ENCODE measurements at regions not wholly inside any gene's neighbourhood (a gene's known extent, or its start where the extent isn't known, plus 50 kb on each side); places are given as distances from the start of the nearest gene placed in this dataset.
"Not testable (repeated sequence)": the region's sequence is repeated elsewhere in the genome, so short reads cannot be mapped to it uniquely, and the experiment has no call there.

DNA sequence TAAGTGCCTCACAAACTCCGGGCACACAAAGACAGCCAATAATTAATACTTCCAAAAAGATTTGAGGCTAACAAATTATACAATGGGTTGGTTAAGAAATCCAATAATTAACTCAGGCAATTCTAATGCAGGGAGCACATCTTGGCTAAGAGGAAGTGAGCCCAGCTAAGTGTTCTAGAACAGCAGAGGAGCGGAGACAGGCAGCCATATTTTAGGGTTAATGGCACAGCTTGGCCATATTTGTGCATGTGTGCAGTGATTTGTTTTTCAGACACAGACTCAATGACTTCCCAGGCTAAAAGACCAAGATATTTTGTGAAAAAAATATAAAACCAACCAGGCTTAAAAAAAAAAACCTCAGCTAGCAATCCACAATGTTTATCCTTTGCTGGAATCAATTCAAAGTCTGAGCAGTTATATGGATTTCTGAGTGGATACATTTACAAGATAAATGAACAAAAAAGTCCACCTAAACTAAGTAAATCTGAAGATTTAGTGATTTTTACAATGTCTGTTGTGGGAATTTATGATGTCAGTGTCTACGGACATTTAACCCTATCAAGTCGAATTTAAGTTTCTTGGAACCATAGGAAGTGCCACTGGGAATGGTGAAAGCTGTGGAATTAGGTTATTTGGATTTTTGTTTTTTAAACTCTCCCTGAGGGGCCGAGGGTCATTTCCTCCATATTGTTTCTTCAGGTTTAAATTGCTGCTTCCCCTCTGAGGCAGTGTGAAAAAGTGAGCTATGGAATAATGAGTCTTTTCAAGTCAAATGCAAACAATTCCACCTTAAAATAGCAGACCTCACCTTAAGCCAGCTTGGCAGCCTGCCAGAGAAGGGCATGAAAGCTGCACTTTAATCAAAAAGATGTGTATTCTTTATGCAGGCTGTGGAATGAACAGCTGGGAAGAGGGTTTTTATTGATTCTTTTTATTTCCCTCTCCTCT is 413.7 kb upstream of the TBL1XR1 start:
- H3K4me1 Mint-ChIP-seq, result peaks cover 16% of the 10 kb centered on the region
- ATAC-seq (no peak), DNase-seq (no peak)
- H3K9me3 Mint-ChIP-seq, result no peaks in the 10 kb centered on the region
- H3K27ac Mint-ChIP-seq, result no peak overlapping the region
- no peaks in the 10 kb centered on the region for H3K27me3 Mint-ChIP-seq
- H3K4me3 Mint-ChIP-seq, result no peak overlapping the region
- H3K36me3 Mint-ChIP-seq (ENCODE audit: low read depth), result peaks cover 2% of the 10 kb centered on the region

DNA sequence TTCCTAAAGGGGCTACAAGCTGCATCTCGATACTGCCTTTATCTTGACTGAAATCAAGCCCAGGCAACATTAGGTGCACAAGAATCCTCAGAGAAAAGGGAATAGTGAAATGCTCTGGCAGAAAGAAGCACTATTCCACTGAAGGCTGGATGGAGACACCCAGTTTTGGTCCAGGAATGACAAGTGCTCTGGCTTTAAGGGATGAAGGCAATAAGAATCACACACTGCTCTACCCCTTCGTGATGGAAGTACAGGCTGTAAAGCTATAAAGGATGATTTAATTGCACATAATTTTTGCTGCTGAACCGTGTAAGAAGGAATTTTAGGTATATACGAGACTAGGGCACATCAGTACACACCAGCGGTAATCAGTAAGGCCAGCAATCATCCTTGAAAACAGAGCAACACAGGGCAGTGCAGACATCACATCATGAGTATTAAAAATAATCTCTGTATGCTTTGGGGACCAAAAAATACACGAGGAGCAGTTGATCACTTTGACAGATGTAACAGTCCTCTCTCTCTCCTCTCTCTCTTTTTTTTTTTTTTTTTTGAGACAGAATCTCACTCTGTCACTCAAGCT is 414.6 kb upstream of the TBL1XR1 start:
- Mint-ChIP-seq H3K9me3 (no peaks in the 10 kb centered on the region), H3K27me3 (no peaks in the 10 kb centered on the region), H3K4me3 (no peak overlapping the region), H3K36me3 (ENCODE audit: low read depth) (peaks cover 2% of the 10 kb centered on the region), H3K27ac (no peak overlapping the region), H3K4me1 (peaks cover 14% of the 10 kb centered on the region)
- ATAC-seq, result no peak
- no peak for DNase-seq

DNA sequence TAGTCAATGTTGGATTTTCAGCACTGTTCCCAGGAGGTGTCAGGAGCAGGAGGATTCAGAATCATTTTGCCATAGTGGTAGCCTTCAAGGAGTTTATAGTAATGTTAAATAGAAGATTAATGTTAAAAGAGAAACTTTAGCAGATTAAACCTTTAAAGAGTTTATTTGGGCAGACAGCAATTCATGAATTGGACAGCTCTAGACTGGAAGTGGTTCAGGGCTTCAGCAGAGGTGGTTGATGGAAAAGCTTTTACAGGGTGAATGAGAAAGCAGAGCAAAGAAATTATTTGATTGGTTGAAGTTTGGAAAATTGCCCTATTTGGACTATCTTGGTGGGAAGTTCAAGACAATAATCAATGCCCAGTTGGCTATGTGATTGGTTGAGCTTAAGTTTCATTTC is 416.6 kb upstream of the TBL1XR1 start:
- Mint-ChIP-seq H3K9me3 (no peaks in the 10 kb centered on the region), H3K27ac (no peak overlapping the region), H3K4me1 (peaks cover 9% of the 10 kb centered on the region), H3K4me3 (no peak overlapping the region), H3K27me3 (no peaks in the 10 kb centered on the region), H3K36me3 (ENCODE audit: low read depth) (peaks cover 2% of the 10 kb centered on the region)
- no peak for ATAC-seq
- no peak for DNase-seq

DNA sequence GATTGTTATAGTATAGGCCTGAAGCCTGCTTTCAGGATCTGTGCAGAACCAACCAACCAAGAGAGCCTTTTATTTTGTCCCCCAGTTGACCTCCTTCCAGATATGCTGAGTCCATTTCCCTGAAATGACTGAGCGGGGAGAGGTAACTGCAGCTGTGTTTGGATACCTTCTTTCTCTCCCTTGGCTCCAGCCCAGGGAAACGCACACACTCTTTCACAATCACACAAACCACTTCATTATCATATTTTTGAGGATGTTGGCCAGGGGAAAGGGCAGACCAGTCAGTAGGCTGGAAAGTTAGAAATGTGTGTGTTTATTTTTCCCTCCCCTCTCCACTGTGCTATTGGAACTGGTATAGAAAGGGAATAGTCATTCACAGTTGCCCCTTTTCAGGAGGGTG is 417.7 kb upstream of the TBL1XR1 start:
- no peak for DNase-seq
- Mint-ChIP-seq H3K36me3 (ENCODE audit: low read depth) (peaks cover 2% of the 10 kb centered on the region), H3K4me3 (no peak overlapping the region), H3K9me3 (no peaks in the 10 kb centered on the region), H3K4me1 (peaks cover 9% of the 10 kb centered on the region), H3K27ac (no peak overlapping the region), H3K27me3 (no peaks in the 10 kb centered on the region)
- peak; percentile 36 for ATAC-seq

DNA sequence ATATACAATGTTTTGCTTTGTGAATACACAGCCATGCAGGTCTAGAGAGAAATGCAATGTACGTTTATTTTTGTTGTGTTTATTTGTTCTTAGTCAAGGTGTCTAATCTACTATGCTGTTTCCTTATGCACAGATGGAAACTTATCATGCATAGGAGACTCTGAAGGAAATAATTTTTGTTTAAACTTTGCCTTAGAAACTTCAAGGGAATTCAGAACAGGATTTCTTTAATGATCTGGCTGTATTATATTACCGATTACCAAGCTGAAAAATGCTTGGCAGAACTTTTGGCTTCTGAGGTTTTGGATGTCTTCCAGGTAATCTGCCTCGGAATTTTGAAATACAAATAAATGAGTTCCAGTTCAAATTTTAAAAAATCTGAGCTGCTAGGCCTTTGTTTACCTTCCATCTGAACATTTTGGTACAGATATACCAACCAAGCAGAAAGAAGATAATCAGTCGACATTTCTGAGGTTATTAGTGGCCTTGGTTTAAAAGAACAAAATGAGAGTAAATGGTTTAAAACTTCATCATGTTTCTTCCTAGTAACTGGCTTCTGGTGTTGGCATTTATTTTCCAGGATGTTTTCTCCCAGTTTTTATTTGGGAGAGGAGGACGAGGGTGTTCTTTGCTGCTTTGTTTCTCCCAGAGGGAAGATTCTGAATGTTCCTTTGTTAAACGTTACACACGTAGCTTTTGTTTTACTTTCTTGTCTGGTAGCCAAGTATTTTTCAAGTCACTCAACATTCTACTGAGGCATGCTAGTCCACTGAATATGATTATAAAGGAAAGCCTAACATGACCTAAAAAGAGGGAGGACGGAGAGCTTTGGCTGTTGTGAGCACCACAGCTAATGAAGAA is 421.8 kb upstream of the TBL1XR1 start:
- Mint-ChIP-seq H3K4me3 (no peak overlapping the region), H3K9me3 (no peaks in the 10 kb centered on the region), H3K27ac (no peak overlapping the region), H3K36me3 (ENCODE audit: low read depth) (no peaks in the 10 kb centered on the region), H3K4me1 (peaks cover 20% of the 10 kb centered on the region), H3K27me3 (no peaks in the 10 kb centered on the region)
- ATAC-seq (no peak), DNase-seq (no peak)

DNA sequence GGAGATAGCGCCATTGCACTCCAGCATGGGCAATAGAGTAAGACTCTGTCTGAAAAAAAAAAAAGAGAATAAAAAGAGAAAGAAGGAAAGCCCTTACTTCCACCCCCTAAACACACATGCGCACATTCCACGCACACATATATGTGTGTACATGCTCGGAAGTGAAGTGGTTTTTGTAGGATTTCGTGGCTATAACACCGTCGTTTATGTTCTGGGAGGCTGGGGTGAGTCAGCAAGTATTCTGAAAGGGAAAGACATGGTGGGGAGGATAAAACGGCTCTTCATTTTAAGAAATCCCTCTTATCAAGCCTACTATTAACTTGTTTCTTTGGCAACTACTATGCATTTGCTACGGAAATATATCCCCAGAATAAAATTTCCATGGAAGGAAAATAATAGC is 422.8 kb upstream of the TBL1XR1 start:
- Mint-ChIP-seq H3K27me3 (no peaks in the 10 kb centered on the region), H3K9me3 (no peaks in the 10 kb centered on the region), H3K4me3 (no peak overlapping the region), H3K27ac (no peak overlapping the region), H3K4me1 (peaks cover 28% of the 10 kb centered on the region), H3K36me3 (ENCODE audit: low read depth) (no peaks in the 10 kb centered on the region)
- DNase-seq (no peak), ATAC-seq (no peak)

DNA sequence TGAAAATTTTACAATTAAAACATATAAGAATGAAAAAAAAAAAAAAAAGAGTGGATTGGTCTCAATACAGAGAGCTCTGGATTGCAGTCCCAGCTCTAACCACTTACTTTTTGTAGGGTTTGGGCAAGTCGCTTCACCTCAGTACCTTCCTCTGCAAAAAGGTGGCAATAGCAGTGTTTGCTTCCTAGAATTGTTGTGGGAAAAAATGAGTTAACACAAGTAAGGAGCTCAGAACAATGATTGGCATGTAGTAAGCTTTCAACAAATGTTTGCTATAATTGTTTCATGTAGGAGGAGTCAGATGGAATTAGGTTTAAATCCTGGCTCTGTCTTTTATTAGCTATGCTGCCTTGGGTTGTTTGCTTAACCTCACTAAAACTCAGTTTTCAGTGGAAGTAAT is 425.2 kb upstream of the TBL1XR1 start:
- H3K27me3 Mint-ChIP-seq, result no peaks in the 10 kb centered on the region
- no peak for ATAC-seq
- no peaks in the 10 kb centered on the region for H3K9me3 Mint-ChIP-seq
- H3K27ac Mint-ChIP-seq, result no peak overlapping the region
- no peak overlapping the region for H3K4me3 Mint-ChIP-seq
- peaks cover 28% of the 10 kb centered on the region for H3K4me1 Mint-ChIP-seq
- DNase-seq, result no peak
- no peaks in the 10 kb centered on the region for H3K36me3 Mint-ChIP-seq (ENCODE audit: low read depth)

DNA sequence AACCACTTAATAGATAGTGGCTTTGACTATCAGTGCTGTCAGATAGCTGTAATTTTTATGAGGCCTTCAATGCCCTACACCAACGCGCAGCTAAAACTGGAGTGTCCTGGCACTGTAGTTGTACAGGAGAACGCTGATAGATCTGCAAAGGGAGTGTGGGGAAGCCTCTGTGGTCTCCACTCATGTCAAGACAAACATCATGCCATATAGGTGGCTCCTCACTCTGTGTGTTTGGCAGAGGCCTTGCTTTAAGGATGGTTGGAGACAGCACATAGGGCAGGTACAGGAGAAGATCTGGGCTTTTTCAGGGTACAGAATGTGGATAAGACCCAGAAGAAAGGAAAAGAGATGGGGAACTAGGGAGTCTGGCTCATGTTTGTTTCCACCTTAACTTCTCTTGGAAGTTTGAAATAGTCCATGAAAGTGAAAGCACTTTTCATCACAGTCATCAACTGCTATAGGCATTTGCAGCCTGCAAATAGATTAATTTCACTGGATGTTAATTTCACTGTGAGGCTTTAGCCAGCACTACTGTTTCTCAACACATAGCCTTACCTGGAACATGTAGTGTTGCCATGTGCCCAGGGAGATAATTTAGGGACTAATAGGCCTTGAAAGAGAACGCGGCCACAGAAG is 425.8 kb upstream of the TBL1XR1 start:
- peaks cover 2% of the 10 kb centered on the region for H3K36me3 Mint-ChIP-seq (ENCODE audit: low read depth)
- peaks cover 30% of the 10 kb centered on the region for H3K4me1 Mint-ChIP-seq
- ATAC-seq (no peak), DNase-seq (no peak)
- H3K27ac Mint-ChIP-seq, result no peak overlapping the region
- no peak overlapping the region for H3K4me3 Mint-ChIP-seq
- H3K27me3 Mint-ChIP-seq, result no peaks in the 10 kb centered on the region
- H3K9me3 Mint-ChIP-seq, result peaks cover 3% of the 10 kb centered on the region

DNA sequence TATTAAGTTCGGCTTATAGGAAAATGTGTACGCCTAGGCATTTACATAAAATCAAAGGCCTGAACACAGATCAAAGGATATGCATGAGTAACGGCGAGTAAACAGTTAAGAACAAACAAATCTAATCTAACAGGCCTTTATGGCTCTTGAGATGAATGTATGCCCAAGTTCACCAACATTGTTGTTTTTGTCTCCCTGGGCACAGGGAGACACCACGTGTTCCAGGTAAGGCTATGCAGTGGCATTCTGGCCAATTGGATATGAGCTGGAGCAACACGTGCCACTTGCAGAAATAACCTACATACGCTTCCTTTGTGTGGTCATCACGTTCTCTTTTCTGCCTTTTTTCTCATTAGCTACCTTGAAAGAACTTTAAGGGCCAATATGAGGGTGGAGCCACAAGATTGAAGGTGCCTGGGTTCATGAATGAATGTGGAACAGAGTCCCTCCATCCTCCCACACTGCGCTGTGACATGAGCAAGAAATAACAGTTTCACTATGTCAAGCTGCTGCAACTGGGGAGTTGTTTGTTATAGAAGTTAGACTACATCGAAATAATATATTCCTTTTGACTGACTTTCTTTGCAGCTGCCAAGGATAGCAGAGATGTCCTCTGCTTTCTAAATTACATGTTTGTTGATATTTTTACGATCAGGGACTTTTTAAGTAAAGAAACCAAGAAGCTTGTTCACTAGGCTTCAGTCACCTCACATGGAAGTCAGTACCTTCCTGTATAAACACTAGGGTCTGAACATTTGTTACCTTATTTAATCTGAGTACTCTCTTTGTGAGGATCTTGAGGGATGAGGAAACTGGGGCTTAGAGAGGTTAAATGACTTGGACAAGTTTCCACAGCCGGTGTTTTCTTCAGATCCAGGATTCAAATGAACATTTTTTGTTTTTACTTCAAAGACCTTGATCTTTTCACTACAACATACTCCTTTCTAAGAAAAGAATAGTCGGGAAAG is 427.5 kb upstream of the TBL1XR1 start:
- H3K36me3 Mint-ChIP-seq (ENCODE audit: low read depth), result peaks cover 2% of the 10 kb centered on the region
- peaks cover 32% of the 10 kb centered on the region for H3K4me1 Mint-ChIP-seq
- no peak for DNase-seq

DNA sequence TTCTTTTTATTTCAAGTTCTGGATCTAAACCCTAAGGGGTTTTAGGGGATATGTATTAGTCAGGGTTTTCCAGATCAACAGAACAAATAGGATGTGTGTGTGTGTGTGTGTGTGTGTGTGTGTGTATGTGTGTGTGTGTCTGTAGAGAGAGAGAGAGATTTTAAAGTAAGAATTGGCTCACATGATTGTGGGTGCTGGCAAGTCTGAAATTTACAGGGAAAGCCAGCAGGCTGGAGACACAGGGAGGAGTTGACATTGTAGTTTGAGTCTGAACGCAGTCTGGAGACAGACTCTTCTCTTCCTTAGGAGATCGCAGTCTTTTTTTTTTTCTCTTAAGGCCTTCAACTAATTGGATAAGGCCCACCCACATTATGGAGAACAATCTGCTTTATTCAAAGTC is 428.8 kb upstream of the TBL1XR1 start:
- Mint-ChIP-seq H3K27me3 (no peaks in the 10 kb centered on the region), H3K9me3 (peaks cover 9% of the 10 kb centered on the region), H3K27ac (no peak overlapping the region), H3K4me3 (no peak overlapping the region), H3K4me1 (peaks cover 32% of the 10 kb centered on the region), H3K36me3 (ENCODE audit: low read depth) (peaks cover 2% of the 10 kb centered on the region)
- DNase-seq (no peak), ATAC-seq (no peak)

More for the DNA sequence above, 427.5 kb upstream of the TBL1XR1 start:
- Mint-ChIP-seq H3K27ac (no peak overlapping the region), H3K4me3 (no peak overlapping the region), H3K27me3 (no peaks in the 10 kb centered on the region), H3K9me3 (peaks cover 9% of the 10 kb centered on the region)
- ATAC-seq, result no peak

DNA sequence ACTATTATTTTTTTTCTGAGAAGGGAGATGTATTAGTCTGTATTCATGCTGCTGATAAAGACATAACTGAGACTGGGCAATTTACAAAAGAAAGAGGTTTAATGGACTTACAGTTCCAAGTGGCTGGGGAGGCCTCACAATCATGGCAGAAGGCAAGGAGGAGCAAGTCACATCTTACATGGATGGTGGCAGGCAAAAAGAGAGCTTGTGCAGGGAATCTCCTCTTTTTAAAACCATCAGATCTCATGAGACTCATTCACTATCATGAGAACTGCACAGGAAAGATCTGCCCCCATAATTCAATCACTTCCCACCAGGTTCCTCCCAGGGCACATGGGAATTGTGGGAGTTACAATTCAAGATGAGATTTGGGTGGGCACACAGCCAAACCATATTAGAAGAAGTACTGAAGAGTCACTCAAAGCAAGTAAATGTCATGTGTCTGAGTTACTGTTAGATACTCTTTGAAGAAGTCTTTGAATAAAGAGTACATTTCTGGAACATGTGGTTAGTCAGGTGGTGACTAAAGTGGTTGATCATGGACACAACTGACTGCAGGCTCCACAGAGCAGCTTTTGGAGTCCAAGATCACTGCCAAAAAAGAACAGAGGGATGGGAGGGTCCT is 430.9 kb upstream of the TBL1XR1 start:
- H3K4me3 Mint-ChIP-seq; H3K9me3 Mint-ChIP-seq; DNase-seq; H3K27me3 Mint-ChIP-seq; H3K27ac Mint-ChIP-seq; H3K36me3 Mint-ChIP-seq (ENCODE audit: low read depth): not testable (repeated sequence)
- peaks cover 20% of the 10 kb centered on the region for H3K4me1 Mint-ChIP-seq
- ATAC-seq, result peak; percentile 73

DNA sequence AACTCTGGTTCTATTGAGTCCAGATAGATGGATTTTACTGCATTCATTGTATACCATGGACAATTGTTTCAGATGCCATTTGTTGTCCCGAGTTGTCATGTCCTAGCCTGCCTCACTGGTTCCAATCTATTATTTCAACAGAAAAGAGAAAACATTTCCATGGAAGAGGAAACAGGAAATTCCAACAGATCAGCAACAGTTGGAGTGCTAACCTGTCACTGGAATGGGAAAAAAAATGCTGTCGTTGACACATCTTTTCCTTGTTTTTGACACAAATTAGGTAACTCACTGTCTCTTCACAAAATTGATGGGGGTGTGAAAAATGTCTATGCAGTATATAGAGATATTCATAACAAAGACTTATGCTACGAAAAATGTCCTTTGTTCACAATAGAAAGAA is 432.0 kb upstream of the TBL1XR1 start:
- Mint-ChIP-seq H3K4me3 (no peak overlapping the region), H3K27me3 (no peaks in the 10 kb centered on the region), H3K9me3 (peaks cover 9% of the 10 kb centered on the region), H3K27ac (no peak overlapping the region), H3K36me3 (ENCODE audit: low read depth) (peaks cover 2% of the 10 kb centered on the region), H3K4me1 (peaks cover 14% of the 10 kb centered on the region)
- DNase-seq (no peak), ATAC-seq (no peak)

DNA sequence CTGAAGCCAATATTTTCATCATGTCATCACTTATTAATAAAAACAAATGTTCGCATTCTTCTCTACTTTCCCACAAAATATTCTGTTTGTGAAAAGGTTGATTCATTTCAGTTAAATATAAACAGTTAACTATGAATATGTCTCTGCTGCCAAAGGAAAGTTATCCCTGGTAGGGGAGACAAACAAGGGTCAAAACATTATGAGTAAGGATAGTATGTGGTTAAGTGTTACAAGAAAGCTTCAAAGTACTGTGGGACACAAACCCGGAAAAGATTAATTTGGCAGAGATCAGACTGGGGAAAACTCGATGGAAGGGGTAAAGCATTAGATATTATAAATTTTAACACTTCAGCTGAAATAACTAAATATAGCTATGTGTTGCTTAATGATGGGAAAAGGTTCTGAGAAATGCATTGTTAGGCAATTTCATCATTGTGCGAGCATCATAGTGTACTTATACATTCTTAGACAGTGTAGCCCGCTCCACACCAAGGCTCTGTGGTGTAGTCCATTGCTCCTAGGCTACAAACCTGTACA is 436.5 kb upstream of the TBL1XR1 start:
- Mint-ChIP-seq H3K9me3 (peaks cover 7% of the 10 kb centered on the region), H3K27ac (no peak overlapping the region), H3K27me3 (no peaks in the 10 kb centered on the region), H3K36me3 (ENCODE audit: low read depth) (no peaks in the 10 kb centered on the region), H3K4me3 (no peak overlapping the region), H3K4me1 (no peaks in the 10 kb centered on the region)
- ATAC-seq, result no peak
- DNase-seq, result no peak

Data from activated naive CD8-positive, alpha-beta T cell treated with anti-CD3 and anti-CD28 coated beads, Interleukin-2, amount 50 U/mL, for 24 hours (primary cell).